B cell (primary cell): ENCODE measurements at regions not wholly inside any gene's neighbourhood (a gene's known extent, or its start where the extent isn't known, plus 50 kb on each side); places are given as distances from the start of the nearest gene placed in this dataset.

Experiments used
- ATAC-seq: fragments of 200-7000 bp; cut with Tn5 transposase; one replicate; pipeline ENCODE4 v1.10.0; 2021; ENCODE audit warnings: low read depth, mild to moderate bottlenecking, moderate number of reproducible peaks, moderate library complexity
- CTCF ChIA-PET: fragments of 350-600 bp; sonication (Branson Sonifier 250); formaldehyde crosslinking; loops from one replicate; lab custom pipeline; 2021; ENCODE audit warnings: antibody characterized with exemption, inconsistent platforms; lab: Charles Lee
- POLR2A ChIA-PET: fragments of 350-600 bp; sonication (Branson Sonifier 250); formaldehyde crosslinking; loops from one replicate; lab custom pipeline; 2021; ENCODE audit warnings: antibody characterized with exemption; lab: Charles Lee
- DNase-seq: peaks from one replicate; pipeline ENCODE4 v3.0.0; 2013
- H2AFZ ChIP-seq: 2 replicates; pipeline ENCODE4 v1.6.1; 2012; ENCODE audit warnings: mild to moderate bottlenecking, low read depth, low read length; ENCODE audit not compliant: insufficient read depth, poor library complexity, severe bottlenecking
- H3K27ac ChIP-seq, 2 donors: 1 replicate in 1 of 2; 2 replicates in 1 of 2; pipeline ENCODE4 v1.5.1; 2012 to 2013; ENCODE audit warnings: low read length in 2 of 2, mild to moderate bottlenecking in 2 of 2, moderate library complexity in 1 of 2
- H3K27me3 ChIP-seq, 4 experiments: fragments of 200-600 bp in 1 of 4; sonication (generic) in 1 of 4; replicated peaks in 1 of 4; 1 replicate in 2 of 4; 2 replicates in 2 of 4; pipeline versions ENCODE4 v1.6.1 to v1.7.0; 2013 to 2016; ENCODE audit warnings: low read length in 3 of 4, mild to moderate bottlenecking in 2 of 4, mixed read lengths in 1 of 4, moderate library complexity in 1 of 4; ENCODE audit not compliant: insufficient read depth in 4 of 4, control insufficient read depth in 3 of 4; ENCODE audit errors: control extremely low read depth in 1 of 4
- H3K36me3 ChIP-seq, 2 experiments: replicated peaks in 1 of 2; 1 replicate in 1 of 2; 2 replicates in 1 of 2; pipeline versions ENCODE4 v1.6.1 to v1.7.1; 2013; ENCODE audit warnings: low read length in 1 of 2; ENCODE audit not compliant: insufficient read depth in 2 of 2, control insufficient read depth in 1 of 2; ENCODE audit errors: control extremely low read depth in 1 of 2, extremely low read depth in 1 of 2
- H3K4me1 ChIP-seq, 2 donors: fragments of 200-600 bp in 1 of 2; sonication (generic) in 1 of 2; 1 replicate in 1 of 2; 2 replicates in 1 of 2; pipeline versions ENCODE4 v1.5.1 to v1.6.1; 2013 to 2017; ENCODE audit warnings: low read length in 2 of 2; ENCODE audit not compliant: control insufficient read depth in 2 of 2, insufficient read depth in 2 of 2
- H3K4me2 ChIP-seq: replicated peaks from 2 replicates; pipeline ENCODE3; 2012; ENCODE audit warnings: mild to moderate bottlenecking, low read depth, low read length; ENCODE audit not compliant: poor library complexity, severe bottlenecking
- H3K4me3 ChIP-seq, 5 experiments: fragments of 200-600 bp in 1 of 5; sonication (generic) in 1 of 5; 1 replicate in 3 of 5; 2 replicates in 2 of 5; pipeline versions ENCODE4 v1.5.1 to v1.7.0; 2011 to 2016; ENCODE audit warnings: low read length in 4 of 5, mild to moderate bottlenecking in 4 of 5, low read depth in 2 of 5, control low read depth in 1 of 5, moderate library complexity in 1 of 5; ENCODE audit not compliant: insufficient read depth in 1 of 5; ENCODE audit errors: control extremely low read depth in 1 of 5, extremely low read depth in 1 of 5
- H3K79me2 ChIP-seq: fragments of 200-600 bp; sonication (generic); one replicate; pipeline ENCODE4 v1.6.0; 2016; ENCODE audit warnings: low read length; ENCODE audit not compliant: control insufficient read depth, insufficient read depth
- H3K9ac ChIP-seq: fragments of 200-600 bp; sonication (generic); 2 replicates; pipeline ENCODE4 v1.6.1; 2017; ENCODE audit warnings: mild to moderate bottlenecking, low read length, moderate library complexity
- H3K9me3 ChIP-seq, 3 donors: one replicate each; pipeline versions ENCODE4 v1.6.1 to v1.7.1; 2013; ENCODE audit warnings: low read length in 2 of 3; ENCODE audit not compliant: control insufficient read depth in 2 of 3, insufficient read depth in 1 of 3; ENCODE audit errors: control extremely low read depth in 1 of 3
- H4K20me1 ChIP-seq: 2 replicates; pipeline ENCODE4 v1.6.0; 2012; ENCODE audit warnings: mild to moderate bottlenecking, low read length; ENCODE audit not compliant: insufficient read depth, control insufficient read depth, poor library complexity, severe bottlenecking
- H3K27ac Mint-ChIP-seq: one replicate; pipeline ENCODE4 v1.8.0; 2021; ENCODE audit warnings: mixed read lengths
- H3K27me3 Mint-ChIP-seq: one replicate; pipeline ENCODE4 v1.8.0; 2021; ENCODE audit warnings: mixed read lengths
- H3K4me1 Mint-ChIP-seq: one replicate; pipeline ENCODE4 v1.8.0; 2021; ENCODE audit warnings: mixed read lengths
- H3K4me3 Mint-ChIP-seq: one replicate; pipeline ENCODE4 v1.8.0; 2021; ENCODE audit warnings: mixed read lengths
- H3K9me3 Mint-ChIP-seq: one replicate; pipeline ENCODE4 v1.8.0; 2022; ENCODE audit warnings: mixed read lengths; ENCODE audit not compliant: insufficient read depth
- EZH2 ChIP-seq: IDR thresholded peaks from 2 replicates; pipeline ENCODE4 v1.6.1; 2012; ENCODE audit warnings: borderline replicate concordance, low read depth, mild to moderate bottlenecking, moderate library complexity, low read length; ENCODE audit not compliant: insufficient read depth, poor library complexity, severe bottlenecking
- WGBS: methylation state at CpG from one replicate; pipeline ENCODE4 v1.1.5; 2013; ENCODE audit warnings: missing lambda C conversion rate; ENCODE audit not compliant: insufficient coverage; 5-methylcytosine and 5-hydroxymethylcytosine counted together
- intact Hi-C: fragments of 100-400 bp; cut with micrococcal nuclease; formaldehyde crosslinking; loops from one replicate; pipeline ENCODE4 v1.10.0; 2022
- TF ChIP-seq, protein P1 (sequence below): fragments of 200-600 bp; IDR thresholded peaks from one replicate; pipeline ENCODE4 v1.8.0; 2022; ENCODE audit warnings: antibody characterized with exemption, mild to moderate bottlenecking

DNA sequence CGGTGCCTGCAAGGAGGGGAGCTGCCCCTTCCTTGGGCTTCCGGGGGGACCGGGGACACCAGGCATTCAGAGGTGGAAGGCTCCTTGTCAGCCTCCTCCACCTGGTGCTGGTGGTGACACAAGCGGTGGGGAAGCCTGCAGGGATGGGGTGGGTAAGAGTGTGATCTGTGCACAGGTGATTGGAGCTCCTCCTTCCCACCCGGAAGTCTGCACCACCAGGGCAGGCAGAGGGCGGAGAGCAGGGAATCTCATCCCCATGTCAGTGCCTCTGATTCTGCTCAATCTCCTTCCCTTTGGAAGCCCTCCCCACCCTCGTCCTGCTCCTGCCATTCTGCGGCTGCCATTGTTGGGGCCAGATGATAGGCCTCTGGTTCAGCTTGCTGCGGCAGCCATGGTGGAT is 238.1 kb upstream of the CRY1 start:
- no peak overlapping the region for H3K9ac ChIP-seq
- peaks cover 0 to 4% (median 0%) of the 10 kb centered on the region in 3 donors for H3K9me3 ChIP-seq
- no peaks in the 10 kb centered on the region for H4K20me1 ChIP-seq
- ChIA-PET POLR2A (no interaction called here), CTCF (no interaction called here)
- intact Hi-C loops = no loop called here
- no peaks in the 10 kb centered on the region for H3K4me1 ChIP-seq
- H3K27ac ChIP-seq = no peak overlapping the region
- H3K4me2 ChIP-seq = no peak overlapping the region
- H3K79me2 ChIP-seq = no peaks in the 10 kb centered on the region
- Mint-ChIP-seq H3K9me3 (no peaks in the 10 kb centered on the region), H3K4me1 (no peaks in the 10 kb centered on the region), H3K27me3 (peaks cover 49% of the 10 kb centered on the region), H3K27ac (no peak overlapping the region), H3K4me3 (no peak overlapping the region)
- no peak overlapping the region for H3K4me3 ChIP-seq
- TF ChIP-seq, protein P1, sequence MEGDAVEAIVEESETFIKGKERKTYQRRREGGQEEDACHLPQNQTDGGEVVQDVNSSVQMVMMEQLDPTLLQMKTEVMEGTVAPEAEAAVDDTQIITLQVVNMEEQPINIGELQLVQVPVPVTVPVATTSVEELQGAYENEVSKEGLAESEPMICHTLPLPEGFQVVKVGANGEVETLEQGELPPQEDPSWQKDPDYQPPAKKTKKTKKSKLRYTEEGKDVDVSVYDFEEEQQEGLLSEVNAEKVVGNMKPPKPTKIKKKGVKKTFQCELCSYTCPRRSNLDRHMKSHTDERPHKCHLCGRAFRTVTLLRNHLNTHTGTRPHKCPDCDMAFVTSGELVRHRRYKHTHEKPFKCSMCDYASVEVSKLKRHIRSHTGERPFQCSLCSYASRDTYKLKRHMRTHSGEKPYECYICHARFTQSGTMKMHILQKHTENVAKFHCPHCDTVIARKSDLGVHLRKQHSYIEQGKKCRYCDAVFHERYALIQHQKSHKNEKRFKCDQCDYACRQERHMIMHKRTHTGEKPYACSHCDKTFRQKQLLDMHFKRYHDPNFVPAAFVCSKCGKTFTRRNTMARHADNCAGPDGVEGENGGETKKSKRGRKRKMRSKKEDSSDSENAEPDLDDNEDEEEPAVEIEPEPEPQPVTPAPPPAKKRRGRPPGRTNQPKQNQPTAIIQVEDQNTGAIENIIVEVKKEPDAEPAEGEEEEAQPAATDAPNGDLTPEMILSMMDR = no peak
- no peak for TF ChIP-seq EZH2
- no peaks in the 10 kb centered on the region for H3K36me3 ChIP-seq
- 93% methylated on average over 7 of the region's 9 CpGs for WGBS
- peaks cover 0 to 22% (median 9%) of the 10 kb centered on the region in 4 experiments for H3K27me3 ChIP-seq
- no peak overlapping the region for H2AFZ ChIP-seq
- no peak for ATAC-seq
- no peak for DNase-seq

DNA sequence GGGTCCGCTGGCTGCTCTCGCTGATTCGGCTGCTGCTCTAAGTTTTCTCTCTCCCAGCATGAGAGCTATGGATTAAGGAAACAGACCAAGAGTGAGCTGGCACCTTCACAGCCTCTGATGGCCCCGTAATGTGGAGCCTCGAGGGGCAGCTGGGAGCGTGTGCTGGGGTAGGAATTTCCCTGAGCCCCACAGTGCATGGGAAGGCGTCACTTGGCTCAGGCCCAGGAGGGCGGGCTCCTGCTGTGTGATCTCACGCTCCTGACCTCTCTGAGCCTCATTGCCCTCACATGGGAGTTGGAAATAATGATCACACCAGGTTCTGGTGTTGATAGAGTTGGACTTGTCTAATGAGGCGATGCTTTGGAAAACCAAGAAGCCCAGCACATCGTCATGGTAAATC is 238.6 kb upstream of the CRY1 start:
- POLR2A ChIA-PET = no interaction called here
- intact Hi-C loops = no loop called here
- H2AFZ ChIP-seq = no peak overlapping the region
- no peak overlapping the region for H3K4me3 Mint-ChIP-seq
- peaks cover 47% of the 10 kb centered on the region for H3K27me3 Mint-ChIP-seq
- DNase-seq (no peak), ATAC-seq (no peak)
- peaks cover 0 to 19% (median 9%) of the 10 kb centered on the region in 4 experiments for H3K27me3 ChIP-seq
- no peak for TF ChIP-seq EZH2
- TF ChIP-seq, protein P1 = no peak
- no peak overlapping the region for H3K4me2 ChIP-seq
- H3K4me3 ChIP-seq = no peak overlapping the region
- no peak overlapping the region for H3K27ac ChIP-seq
- H3K27ac Mint-ChIP-seq = no peak overlapping the region
- no peaks in the 10 kb centered on the region for H4K20me1 ChIP-seq
- H3K36me3 ChIP-seq = no peaks in the 10 kb centered on the region
- no peaks in the 10 kb centered on the region for H3K79me2 ChIP-seq
- CTCF ChIA-PET = no interaction called here
- H3K9me3 ChIP-seq = peaks cover 0 to 4% (median 0%) of the 10 kb centered on the region in 3 donors
- no peaks in the 10 kb centered on the region for H3K4me1 ChIP-seq
- WGBS = 79% methylated on average over 9 of the region's 11 CpGs
- H3K9ac ChIP-seq = no peak overlapping the region
- H3K4me1 Mint-ChIP-seq = no peaks in the 10 kb centered on the region
- no peaks in the 10 kb centered on the region for H3K9me3 Mint-ChIP-seq
